ENCODE measurements at regions not wholly inside any gene's neighbourhood (a gene's known extent, or its start where the extent isn't known, plus 50 kb on each side); places are given as distances from the start of the nearest gene placed in this dataset.

- H3K4me3 ChIP-seq = no peak overlapping the region
- H3K27ac ChIP-seq = no peak overlapping the region
- intact Hi-C loops (cut with DNase I) = no loop called here
- H3K9me3 ChIP-seq = no peaks in the 10 kb centered on the region
- no peaks in the 10 kb centered on the region for H3K36me3 ChIP-seq
- no peaks in the 10 kb centered on the region for H3K4me1 ChIP-seq (ENCODE audit: insufficient read depth)
- TF ChIP-seq POLR2A (IDR thresholded peaks at IDR 0.05) (no peak), EP300 (IDR thresholded peaks at IDR 0.05) (no peak)
- TF ChIP-seq, protein P1, sequence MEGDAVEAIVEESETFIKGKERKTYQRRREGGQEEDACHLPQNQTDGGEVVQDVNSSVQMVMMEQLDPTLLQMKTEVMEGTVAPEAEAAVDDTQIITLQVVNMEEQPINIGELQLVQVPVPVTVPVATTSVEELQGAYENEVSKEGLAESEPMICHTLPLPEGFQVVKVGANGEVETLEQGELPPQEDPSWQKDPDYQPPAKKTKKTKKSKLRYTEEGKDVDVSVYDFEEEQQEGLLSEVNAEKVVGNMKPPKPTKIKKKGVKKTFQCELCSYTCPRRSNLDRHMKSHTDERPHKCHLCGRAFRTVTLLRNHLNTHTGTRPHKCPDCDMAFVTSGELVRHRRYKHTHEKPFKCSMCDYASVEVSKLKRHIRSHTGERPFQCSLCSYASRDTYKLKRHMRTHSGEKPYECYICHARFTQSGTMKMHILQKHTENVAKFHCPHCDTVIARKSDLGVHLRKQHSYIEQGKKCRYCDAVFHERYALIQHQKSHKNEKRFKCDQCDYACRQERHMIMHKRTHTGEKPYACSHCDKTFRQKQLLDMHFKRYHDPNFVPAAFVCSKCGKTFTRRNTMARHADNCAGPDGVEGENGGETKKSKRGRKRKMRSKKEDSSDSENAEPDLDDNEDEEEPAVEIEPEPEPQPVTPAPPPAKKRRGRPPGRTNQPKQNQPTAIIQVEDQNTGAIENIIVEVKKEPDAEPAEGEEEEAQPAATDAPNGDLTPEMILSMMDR (IDR thresholded peaks at IDR 0.05) = no peak
- DNase-seq = no peak
- no peaks in the 10 kb centered on the region for H3K27me3 ChIP-seq
These were observed 1027.0 kb upstream of the AUTS2 start for GRCh38 chr7:68571286-68571685.

DNA sequence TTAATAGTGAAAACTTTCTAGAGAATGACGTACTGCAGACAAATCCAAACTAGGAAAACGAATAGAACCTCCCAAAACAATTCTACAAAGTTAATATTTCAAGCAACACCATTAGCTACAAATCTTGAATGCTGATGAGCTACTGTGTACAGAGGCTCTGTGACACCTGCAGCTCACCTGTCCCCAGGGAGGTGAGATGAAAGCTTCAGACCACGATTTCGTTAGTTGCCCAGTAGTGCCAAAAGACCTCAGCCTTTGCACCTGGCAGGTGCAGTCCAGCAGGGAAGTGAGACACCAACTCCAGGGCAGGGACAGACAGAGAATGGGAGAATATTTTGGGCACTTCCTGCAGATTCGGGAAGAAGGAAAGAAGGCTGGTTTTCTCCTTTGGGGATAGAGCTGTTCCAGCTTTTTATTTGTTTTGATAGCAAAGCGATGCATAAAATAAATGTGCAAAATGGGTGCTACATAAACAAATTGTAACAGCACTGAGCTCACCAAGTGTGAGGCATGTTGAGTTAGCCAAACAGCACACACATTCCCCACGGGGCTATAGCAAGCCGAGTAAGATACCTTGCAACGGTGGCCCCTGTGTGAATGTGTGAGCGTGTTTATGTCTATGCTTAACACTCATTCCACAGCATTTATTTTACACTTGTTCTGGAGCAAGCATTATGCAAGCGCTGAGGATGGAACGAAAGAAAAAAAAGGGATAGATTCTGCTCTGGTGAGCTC lies 1024.8 kb upstream of the AUTS2 start:
- no peak overlapping the region for H3K4me3 ChIP-seq
- no peaks in the 10 kb centered on the region for H3K36me3 ChIP-seq
- intact Hi-C loops (cut with DNase I) = no loop called here
- TF ChIP-seq EP300 (IDR thresholded peaks at IDR 0.05) (no peak), POLR2A (IDR thresholded peaks at IDR 0.05) (no peak)
- TF ChIP-seq, protein P1 (IDR thresholded peaks at IDR 0.05) = no peak
- no peaks in the 10 kb centered on the region for H3K9me3 ChIP-seq
- no peak for DNase-seq
- H3K4me1 ChIP-seq (ENCODE audit: insufficient read depth) = no peaks in the 10 kb centered on the region
- WGBS, 3 donors = 75 to 80% (median 75%) methylated on average over 12 of the region's 12 CpGs
- no peaks in the 10 kb centered on the region for H3K27me3 ChIP-seq
- no peak overlapping the region for H3K27ac ChIP-seq

DNA sequence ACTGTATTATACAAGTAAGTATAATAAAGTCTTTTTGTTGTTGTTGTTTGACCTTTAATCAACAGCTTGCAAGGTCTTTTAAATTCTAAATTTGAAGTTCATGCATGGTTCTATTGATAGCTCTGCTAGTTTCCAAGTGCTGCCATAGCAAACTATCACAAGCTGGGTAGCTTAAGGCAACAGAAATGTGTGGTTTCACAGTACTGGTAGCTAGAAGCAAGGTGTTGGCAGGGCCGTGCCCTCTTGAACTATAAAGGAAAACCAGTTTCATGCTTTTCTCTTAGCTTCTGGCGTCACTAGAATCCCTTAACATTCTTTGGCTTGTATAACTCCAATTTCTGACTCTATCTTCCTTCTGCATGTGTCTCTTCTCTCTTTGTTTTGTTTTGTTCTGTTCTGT lies 1021.9 kb upstream of the AUTS2 start:
- Histone ChIP-seq H3K27ac (no peak overlapping the region), H3K36me3 (no peaks in the 10 kb centered on the region), H3K9me3 (no peaks in the 10 kb centered on the region), H3K4me3 (no peak overlapping the region), H3K27me3 (no peaks in the 10 kb centered on the region), H3K4me1 (ENCODE audit: insufficient read depth) (no peaks in the 10 kb centered on the region)
- WGBS, 3 donors = 72 to 77% (median 75%) methylated on average over 2 of the region's 2 CpGs
- DNase-seq = no peak
- intact Hi-C loops (cut with DNase I) = no loop called here
- no peak for TF ChIP-seq POLR2A (IDR thresholded peaks at IDR 0.05)
- TF ChIP-seq EP300 (IDR thresholded peaks at IDR 0.05) = no peak

GRCh38 chr7:68581417-68581816 lies 1016.9 kb upstream of the AUTS2 start:
- H3K27me3 ChIP-seq = no peaks in the 10 kb centered on the region
- TF ChIP-seq EP300 (IDR thresholded peaks at IDR 0.05) = no peak
- H3K4me1 ChIP-seq (ENCODE audit: insufficient read depth) = no peaks in the 10 kb centered on the region
- WGBS, 3 donors = 86 to 92% (median 87%) methylated on average over 1 of the region's 1 CpG
- H3K27ac ChIP-seq = no peak overlapping the region
- no peaks in the 10 kb centered on the region for H3K36me3 ChIP-seq
- H3K4me3 ChIP-seq = no peak overlapping the region
- DNase-seq = no peak
- no peaks in the 10 kb centered on the region for H3K9me3 ChIP-seq
- intact Hi-C loops (cut with DNase I) = no loop called here

DNA sequence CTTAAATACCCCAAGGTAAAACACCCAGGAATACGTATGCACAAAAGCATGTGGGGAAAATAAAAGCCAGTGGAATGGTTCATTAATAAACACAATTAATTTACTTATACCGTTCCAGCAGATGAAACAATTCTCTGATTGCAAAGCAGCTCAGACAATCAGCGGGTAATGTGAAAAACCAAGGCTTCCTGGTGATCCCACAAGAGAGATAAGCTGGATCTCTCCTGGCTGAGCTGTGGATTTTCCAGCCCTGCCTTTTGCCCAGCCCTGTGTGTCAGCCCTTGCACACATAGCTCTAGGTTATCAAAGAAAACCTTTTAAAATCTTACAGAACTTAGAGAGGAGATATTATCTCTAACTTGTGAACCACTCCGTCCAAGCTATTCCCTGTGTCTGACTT lies 1010.7 kb upstream of the AUTS2 start:
- 37 to 55% (median 47%) methylated on average over 4 of the region's 4 CpGs for WGBS, 3 donors
- Histone ChIP-seq H3K4me1 (ENCODE audit: insufficient read depth) (no peaks in the 10 kb centered on the region), H3K36me3 (no peaks in the 10 kb centered on the region), H3K4me3 (no peak overlapping the region), H3K27ac (no peak overlapping the region), H3K9me3 (no peaks in the 10 kb centered on the region), H3K27me3 (no peaks in the 10 kb centered on the region)
- intact Hi-C loops (cut with DNase I) = no loop called here
- DNase-seq = no peak
- TF ChIP-seq EP300 (IDR thresholded peaks at IDR 0.05) (no peak), POLR2A (IDR thresholded peaks at IDR 0.05) (no peak)
- TF ChIP-seq, protein P1 (IDR thresholded peaks at IDR 0.05) = no peak

Measured in ovary (tissue), 7 donors.